Testis (tissue), 2 donors: ENCODE measurements at regions not wholly inside any gene's neighbourhood (a gene's known extent, or its start where the extent isn't known, plus 50 kb on each side); places are given as distances from the start of the nearest gene placed in this dataset.

ENCODE experiments used
- POLR2A ChIP-seq: fragments of 450-650 bp; IDR thresholded peaks from one replicate; pipeline ENCODE4 v1.6.1; 2017; ENCODE audit warnings: antibody characterized with exemption, mild to moderate bottlenecking, moderate library complexity
- TF ChIP-seq, protein P1 (sequence below), 3 experiments: fragments of 450-650 bp in 2 of 3; fragments of 200-600 bp in 1 of 3; sonication (generic) in 1 of 3; IDR thresholded peaks; one replicate each; pipeline ENCODE4 v1.5.1; 2016 to 2019; ENCODE audit warnings: antibody characterized with exemption in 3 of 3, mild to moderate bottlenecking in 2 of 3, moderate library complexity in 1 of 3

DNA sequence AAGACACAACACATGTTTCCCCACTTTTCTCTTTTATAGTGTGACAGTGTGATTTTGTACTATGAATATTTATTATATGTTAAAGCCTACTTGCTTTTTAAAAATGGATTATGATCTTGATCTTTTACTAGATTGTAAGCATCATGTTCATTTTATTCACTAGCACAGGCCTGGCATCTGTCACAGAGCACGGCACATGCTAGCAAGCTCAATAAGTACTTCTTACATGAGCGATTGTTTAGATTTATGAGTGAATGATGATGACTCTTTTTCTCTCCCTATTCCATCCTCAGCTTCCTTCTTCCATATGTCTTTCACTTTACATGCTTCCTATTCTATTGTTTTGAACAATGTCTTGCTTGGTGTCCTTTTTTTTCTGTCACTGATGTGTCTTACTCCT is 1454.1 kb downstream of the MRPL39 start:
- TF ChIP-seq, protein P1, sequence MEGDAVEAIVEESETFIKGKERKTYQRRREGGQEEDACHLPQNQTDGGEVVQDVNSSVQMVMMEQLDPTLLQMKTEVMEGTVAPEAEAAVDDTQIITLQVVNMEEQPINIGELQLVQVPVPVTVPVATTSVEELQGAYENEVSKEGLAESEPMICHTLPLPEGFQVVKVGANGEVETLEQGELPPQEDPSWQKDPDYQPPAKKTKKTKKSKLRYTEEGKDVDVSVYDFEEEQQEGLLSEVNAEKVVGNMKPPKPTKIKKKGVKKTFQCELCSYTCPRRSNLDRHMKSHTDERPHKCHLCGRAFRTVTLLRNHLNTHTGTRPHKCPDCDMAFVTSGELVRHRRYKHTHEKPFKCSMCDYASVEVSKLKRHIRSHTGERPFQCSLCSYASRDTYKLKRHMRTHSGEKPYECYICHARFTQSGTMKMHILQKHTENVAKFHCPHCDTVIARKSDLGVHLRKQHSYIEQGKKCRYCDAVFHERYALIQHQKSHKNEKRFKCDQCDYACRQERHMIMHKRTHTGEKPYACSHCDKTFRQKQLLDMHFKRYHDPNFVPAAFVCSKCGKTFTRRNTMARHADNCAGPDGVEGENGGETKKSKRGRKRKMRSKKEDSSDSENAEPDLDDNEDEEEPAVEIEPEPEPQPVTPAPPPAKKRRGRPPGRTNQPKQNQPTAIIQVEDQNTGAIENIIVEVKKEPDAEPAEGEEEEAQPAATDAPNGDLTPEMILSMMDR (IDR thresholded peaks at IDR 0.05): no peak
- TF ChIP-seq POLR2A: no peak
